H9 (cell line): ENCODE measurements at regions not wholly inside any gene's neighbourhood (a gene's known extent, or its start where the extent isn't known, plus 50 kb on each side); places are given as distances from the start of the nearest gene placed in this dataset.

ENCODE experiments used
- DNase-seq: peaks from one replicate; pipeline ENCODE4 v3.0.0-alpha.2; 2017
- H2AFZ ChIP-seq: one replicate; pipeline ENCODE4 v1.6.1; 2013; ENCODE audit warnings: mild to moderate bottlenecking, low read length, control low read depth, moderate library complexity
- H2AK5ac ChIP-seq: 2 replicates; pipeline ENCODE4 v1.6.1; 2013; ENCODE audit warnings: low read length, control low read depth, mixed read lengths; ENCODE audit not compliant: insufficient read length
- H2BK120ac ChIP-seq: one replicate; pipeline ENCODE4 v1.6.1; 2013; ENCODE audit warnings: low read depth, mild to moderate bottlenecking, low read length, control low read depth, inconsistent platforms; ENCODE audit not compliant: poor library complexity, severe bottlenecking
- H2BK12ac ChIP-seq: 2 replicates; pipeline ENCODE4 v1.6.1; 2013; ENCODE audit warnings: low read length, control low read depth, mixed read lengths, low read depth; ENCODE audit not compliant: insufficient read length
- H2BK15ac ChIP-seq: 2 replicates; pipeline ENCODE4 v1.6.1; 2013; ENCODE audit warnings: low read depth, low read length, control low read depth
- H2BK20ac ChIP-seq: one replicate; pipeline ENCODE4 v1.6.1; 2013; ENCODE audit warnings: low read depth, mild to moderate bottlenecking, low read length, control low read depth, inconsistent platforms; ENCODE audit not compliant: poor library complexity, severe bottlenecking
- H2BK5ac ChIP-seq: 2 replicates; pipeline ENCODE4 v1.6.1; 2013; ENCODE audit warnings: low read length, control low read depth, mixed read lengths; ENCODE audit not compliant: insufficient read length
- H3K14ac ChIP-seq: 2 replicates; pipeline ENCODE4 v1.6.1; 2013; ENCODE audit warnings: low read length, control low read depth; ENCODE audit not compliant: insufficient read depth
- H3K18ac ChIP-seq: 2 replicates; pipeline ENCODE4 v1.6.1; 2013; ENCODE audit warnings: low read depth, mild to moderate bottlenecking, mixed read lengths, low read length, control low read depth; ENCODE audit not compliant: insufficient read length
- H3K23ac ChIP-seq: 2 replicates; pipeline ENCODE4 v1.6.1; 2013; ENCODE audit warnings: low read length, control low read depth, mixed read lengths, low read depth; ENCODE audit not compliant: insufficient read length
- H3K23me2 ChIP-seq: 2 replicates; pipeline ENCODE4 v1.6.1; 2013; ENCODE audit warnings: low read depth, mild to moderate bottlenecking, mixed read lengths, low read length, control low read depth; ENCODE audit not compliant: insufficient read length, poor library complexity, severe bottlenecking
- H3K27ac ChIP-seq: 2 replicates; pipeline ENCODE4 v1.5.1; 2013; ENCODE audit warnings: low read length, control low read depth, mixed read lengths, low read depth; ENCODE audit not compliant: insufficient read length
- H3K27me3 ChIP-seq: 2 replicates; pipeline ENCODE4 v1.6.1; 2013; ENCODE audit warnings: low read length, control low read depth, inconsistent platforms; ENCODE audit not compliant: insufficient read depth
- H3K4ac ChIP-seq: 2 replicates; pipeline ENCODE4 v1.6.1; 2013; ENCODE audit warnings: low read depth, mild to moderate bottlenecking, control low read depth, inconsistent platforms, low read length, moderate library complexity
- H3K4me1 ChIP-seq: 2 replicates; pipeline ENCODE4 v1.6.1; 2013; ENCODE audit warnings: low read length, control low read depth, inconsistent platforms; ENCODE audit not compliant: insufficient read depth
- H3K4me2 ChIP-seq: 2 replicates; pipeline ENCODE4 v1.6.1; 2013; ENCODE audit warnings: low read length, control low read depth, mixed read lengths; ENCODE audit not compliant: insufficient read length, insufficient read depth
- H3K56ac ChIP-seq: 2 replicates; pipeline ENCODE4 v1.6.1; 2013; ENCODE audit warnings: low read depth, mild to moderate bottlenecking, mixed read lengths, low read length, control low read depth; ENCODE audit not compliant: insufficient read length
- H3K79me1 ChIP-seq: 2 replicates; pipeline ENCODE4 v1.6.1; 2013; ENCODE audit warnings: low read depth, mild to moderate bottlenecking, moderate library complexity, low read length, control low read depth, inconsistent platforms; ENCODE audit not compliant: insufficient read depth, poor library complexity, severe bottlenecking
- H3K79me2 ChIP-seq: 2 replicates; pipeline ENCODE4 v1.6.1; 2013; ENCODE audit warnings: low read length, control low read depth, inconsistent platforms; ENCODE audit not compliant: insufficient read depth
- H3K9ac ChIP-seq: 2 replicates; pipeline ENCODE4 v1.6.1; 2013; ENCODE audit warnings: low read length, control low read depth, mixed read lengths; ENCODE audit not compliant: insufficient read length; ENCODE audit errors: extremely low read depth
- H3K9me3 ChIP-seq: one replicate; pipeline ENCODE4 v1.6.1; 2013; ENCODE audit warnings: low read depth, low read length, inconsistent platforms; ENCODE audit not compliant: control insufficient read depth
- H3T11ph ChIP-seq: one replicate; pipeline ENCODE4 v1.6.1; 2013; ENCODE audit warnings: mild to moderate bottlenecking, low read length, control low read depth, inconsistent platforms
- H4K20me1 ChIP-seq: one replicate; pipeline ENCODE4 v1.6.1; 2013; ENCODE audit not compliant: control insufficient read depth, insufficient read length, insufficient read depth
- H4K5ac ChIP-seq: 2 replicates; pipeline ENCODE4 v1.6.1; 2013; ENCODE audit warnings: low read depth, mild to moderate bottlenecking, mixed read lengths, low read length, control low read depth; ENCODE audit not compliant: insufficient read length
- H4K8ac ChIP-seq: replicated peaks from 2 replicates; pipeline ENCODE4 v1.6.1; 2013; ENCODE audit warnings: low read length, control low read depth, mixed read lengths, low read depth; ENCODE audit not compliant: insufficient read length
- H4K91ac ChIP-seq: 2 replicates; pipeline ENCODE4 v1.6.1; 2013; ENCODE audit warnings: low read depth, mild to moderate bottlenecking, moderate library complexity, mixed read lengths, low read length, control low read depth; ENCODE audit not compliant: insufficient read length
- H3K27ac Mint-ChIP-seq, 3 experiments: 2 replicates in 2 of 3; 3 replicates in 1 of 3; pipeline ENCODE4 v1.8.0; 2020 to 2021; ENCODE audit warnings: mixed read lengths in 3 of 3, mild to moderate bottlenecking in 1 of 3, moderate library complexity in 1 of 3
- H3K27me3 Mint-ChIP-seq: 2 replicates; pipeline ENCODE4 v1.8.0; 2021; ENCODE audit warnings: low read depth, mild to moderate bottlenecking, moderate library complexity, mixed read lengths
- H3K36me3 Mint-ChIP-seq, 3 experiments: 2 replicates in 2 of 3; 3 replicates in 1 of 3; pipeline ENCODE4 v1.8.0; 2020 to 2021; ENCODE audit warnings: low read depth in 3 of 3, mixed read lengths in 3 of 3; ENCODE audit not compliant: insufficient read depth in 1 of 3
- H3K4me1 Mint-ChIP-seq, 2 experiments: 2 replicates each; pipeline ENCODE4 v1.8.0; 2020; ENCODE audit warnings: mixed read lengths in 2 of 2
- H3K4me3 Mint-ChIP-seq, 2 experiments: 2 replicates in 1 of 2; 3 replicates in 1 of 2; pipeline ENCODE4 v1.8.0; 2020 to 2021; ENCODE audit warnings: mild to moderate bottlenecking in 2 of 2, mixed read lengths in 2 of 2, moderate library complexity in 1 of 2
- H3K9me3 Mint-ChIP-seq, 2 experiments: 2 replicates in 1 of 2; 3 replicates in 1 of 2; pipeline ENCODE4 v1.8.0; 2020; ENCODE audit warnings: mild to moderate bottlenecking in 2 of 2, mixed read lengths in 2 of 2, moderate library complexity in 1 of 2
- CTCF ChIP-seq: fragments of 200-600 bp; sonication (generic); conservative IDR thresholded peaks from 3 replicates; pipeline ENCODE4 v1.8.0; 2021; ENCODE audit warnings: antibody characterized with exemption, mild to moderate bottlenecking
- WGBS: extraction: QIAGEN DNeasy Blood & Tissue Kit; methylation state at CpG from one replicate; pipeline ENCODE4 v1.1.7; 2013; ENCODE audit warnings: missing lambda C conversion rate, low lambda C conversion rate, mixed read lengths; ENCODE audit not compliant: insufficient read length; ENCODE audit errors: extremely low coverage; 5-methylcytosine and 5-hydroxymethylcytosine counted together

GRCh38 chr2:183925281-183925680 is 673.0 kb upstream of the ZNF804A start:
- no peaks in the 10 kb centered on the region for H3K9me3 ChIP-seq
- H3K56ac ChIP-seq: no peak overlapping the region
- no peak overlapping the region for H3K4ac ChIP-seq
- H4K91ac ChIP-seq: no peak overlapping the region
- no peak overlapping the region for H3K14ac ChIP-seq
- Mint-ChIP-seq H3K36me3 (peaks cover 0 to 13% (median 0%) of the 10 kb centered on the region in 3 experiments; a peak in 4 of 7 replicates), H3K4me3 (no peak overlapping the region), H3K9me3 (peaks cover 11 to 26% of the 10 kb centered on the region in 2 experiments), H3K27me3 (no peaks in the 10 kb centered on the region), H3K4me1 (no peaks in the 10 kb centered on the region), H3K27ac (no peak overlapping the region)
- H2BK12ac ChIP-seq: no peak overlapping the region
- H2BK5ac ChIP-seq: no peak overlapping the region
- H3K9ac ChIP-seq: no peak overlapping the region
- H3K23ac ChIP-seq: no peak overlapping the region
- H3K79me1 ChIP-seq: no peaks in the 10 kb centered on the region
- H3T11ph ChIP-seq: no peak overlapping the region
- no peak overlapping the region for H2AFZ ChIP-seq
- no peaks in the 10 kb centered on the region for H3K4me1 ChIP-seq
- H2AK5ac ChIP-seq: no peak overlapping the region
- H4K20me1 ChIP-seq: no peaks in the 10 kb centered on the region
- no CpG with 5 or more reads among the region's 1 CpG for WGBS
- H4K8ac ChIP-seq: no peak overlapping the region
- no peak overlapping the region for H2BK120ac ChIP-seq
- H3K4me2 ChIP-seq: no peak overlapping the region
- no peaks in the 10 kb centered on the region for H3K23me2 ChIP-seq
- H3K18ac ChIP-seq: no peak overlapping the region
- H2BK15ac ChIP-seq: no peak overlapping the region
- DNase-seq: no peak
- H3K27me3 ChIP-seq: no peaks in the 10 kb centered on the region
- H3K27ac ChIP-seq: no peak overlapping the region
- no peak overlapping the region for H4K5ac ChIP-seq
- no peak overlapping the region for H2BK20ac ChIP-seq
- no peak for TF ChIP-seq CTCF
- no peaks in the 10 kb centered on the region for H3K79me2 ChIP-seq
